ENCODE measurements at regions not wholly inside any gene's neighbourhood (a gene's known extent, or its start where the extent isn't known, plus 50 kb on each side); places are given as distances from the start of the nearest gene placed in this dataset.

DNA sequence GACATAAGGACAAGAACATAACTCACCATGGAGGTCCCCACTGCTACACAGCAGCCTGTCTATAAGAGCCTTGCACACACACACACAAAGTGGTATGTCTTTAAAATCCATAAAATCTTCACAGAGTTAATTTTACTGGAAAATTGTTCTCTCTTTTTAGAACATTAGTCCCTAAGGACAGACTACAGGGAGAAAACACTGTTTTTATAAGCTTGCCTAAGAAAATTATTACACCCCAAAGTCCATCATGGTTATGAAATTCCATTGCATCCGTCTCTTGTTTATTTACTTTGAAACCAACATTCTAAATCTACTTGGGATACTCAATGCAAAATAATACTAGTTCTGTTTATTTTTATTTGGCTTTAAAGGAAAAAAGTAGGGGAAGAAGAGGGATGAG, 197.4 kb downstream of the SETD4 start:
- Histone ChIP-seq H3K56ac (ENCODE audit: insufficient read length, low read depth, low read length) (no peak overlapping the region), H2BK20ac (ENCODE audit: low read depth, low read length, poor library complexity, severe bottlenecking) (no peak overlapping the region), H3K9ac (ENCODE audit: extremely low read depth, insufficient read length, low read length) (no peak overlapping the region), H2AK5ac (ENCODE audit: insufficient read length, low read length) (no peak overlapping the region), H3K9me3 (ENCODE audit: control insufficient read depth, low read depth, low read length) (no peaks in the 10 kb centered on the region), H4K91ac (ENCODE audit: insufficient read length, low read depth, low read length) (no peak overlapping the region), H3K14ac (ENCODE audit: insufficient read depth, low read length) (no peak overlapping the region), H3K4me2 (ENCODE audit: insufficient read depth, insufficient read length, low read length) (no peak overlapping the region), H3K18ac (ENCODE audit: insufficient read length, low read depth, low read length) (no peak overlapping the region), H3K4me1 (ENCODE audit: insufficient read depth, low read length) (no peaks in the 10 kb centered on the region), H2BK12ac (ENCODE audit: insufficient read length, low read depth, low read length) (no peak overlapping the region), H2BK15ac (ENCODE audit: low read depth, low read length) (no peak overlapping the region), H2BK120ac (ENCODE audit: low read depth, low read length, poor library complexity, severe bottlenecking) (no peak overlapping the region), H3K79me2 (ENCODE audit: insufficient read depth, low read length) (no peaks in the 10 kb centered on the region), H3K79me1 (ENCODE audit: insufficient read depth, low read depth, low read length, poor library complexity, severe bottlenecking) (no peaks in the 10 kb centered on the region), H4K8ac (replicated peaks; ENCODE audit: insufficient read length, low read depth, low read length) (no peak overlapping the region), H3K27me3 (ENCODE audit: insufficient read depth, low read length) (no peaks in the 10 kb centered on the region), H3T11ph (ENCODE audit: low read length) (no peak overlapping the region), H4K5ac (ENCODE audit: insufficient read length, low read depth, low read length) (no peak overlapping the region), H2AFZ (ENCODE audit: low read length) (no peak overlapping the region), H4K20me1 (ENCODE audit: control insufficient read depth, insufficient read depth, insufficient read length) (no peaks in the 10 kb centered on the region), H3K23me2 (ENCODE audit: insufficient read length, low read depth, low read length, poor library complexity, severe bottlenecking) (no peaks in the 10 kb centered on the region), H3K23ac (ENCODE audit: insufficient read length, low read depth, low read length) (no peak overlapping the region), H3K27ac (ENCODE audit: insufficient read length, low read depth, low read length) (no peak overlapping the region), H3K4ac (ENCODE audit: low read depth, low read length) (no peak overlapping the region), H2BK5ac (ENCODE audit: insufficient read length, low read length) (no peak overlapping the region)
- DNase-seq, result no peak
- TF ChIP-seq, protein P1, sequence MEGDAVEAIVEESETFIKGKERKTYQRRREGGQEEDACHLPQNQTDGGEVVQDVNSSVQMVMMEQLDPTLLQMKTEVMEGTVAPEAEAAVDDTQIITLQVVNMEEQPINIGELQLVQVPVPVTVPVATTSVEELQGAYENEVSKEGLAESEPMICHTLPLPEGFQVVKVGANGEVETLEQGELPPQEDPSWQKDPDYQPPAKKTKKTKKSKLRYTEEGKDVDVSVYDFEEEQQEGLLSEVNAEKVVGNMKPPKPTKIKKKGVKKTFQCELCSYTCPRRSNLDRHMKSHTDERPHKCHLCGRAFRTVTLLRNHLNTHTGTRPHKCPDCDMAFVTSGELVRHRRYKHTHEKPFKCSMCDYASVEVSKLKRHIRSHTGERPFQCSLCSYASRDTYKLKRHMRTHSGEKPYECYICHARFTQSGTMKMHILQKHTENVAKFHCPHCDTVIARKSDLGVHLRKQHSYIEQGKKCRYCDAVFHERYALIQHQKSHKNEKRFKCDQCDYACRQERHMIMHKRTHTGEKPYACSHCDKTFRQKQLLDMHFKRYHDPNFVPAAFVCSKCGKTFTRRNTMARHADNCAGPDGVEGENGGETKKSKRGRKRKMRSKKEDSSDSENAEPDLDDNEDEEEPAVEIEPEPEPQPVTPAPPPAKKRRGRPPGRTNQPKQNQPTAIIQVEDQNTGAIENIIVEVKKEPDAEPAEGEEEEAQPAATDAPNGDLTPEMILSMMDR (conservative IDR thresholded peaks at IDR 0.05), result no peak
- no CpG with 5 or more reads among the region's 1 CpG for WGBS (ENCODE audit: extremely low coverage, insufficient read length, low lambda C conversion rate)
- Mint-ChIP-seq H3K4me1 (no peaks in the 10 kb centered on the region; a peak in 1 of 4 replicates), H3K36me3 (ENCODE audit: insufficient read depth in 1 of 3, low read depth in 3 of 3) (no peaks in the 10 kb centered on the region), H3K27ac (no peak overlapping the region), H3K27me3 (ENCODE audit: low read depth) (no peaks in the 10 kb centered on the region; the same call in 1 of the 2 replicates), H3K4me3 (no peak overlapping the region), H3K9me3 (no peaks in the 10 kb centered on the region)

Measured in H9 (cell line).